Kidney (tissue), 13 donors: ENCODE measurements at regions not wholly inside any gene's neighbourhood (a gene's known extent, or its start where the extent isn't known, plus 50 kb on each side); places are given as distances from the start of the nearest gene placed in this dataset.

Experiments
- DNase-seq, 5 donors: peaks; one replicate each; pipeline ENCODE4 v3.0.0-alpha.2; 2013 to 2020
- FAIRE-seq: peaks from 2 replicates; lab custom pipeline; 2012; peaks lifted over from hg19 to GRCh38; lab: Jason Lieb, UNC
- H3K27ac ChIP-seq, 2 donors: one replicate each; pipeline ENCODE4 v1.7.0; 2013; ENCODE audit warnings: low read depth in 2 of 2, low read length in 2 of 2, inconsistent platforms in 1 of 2
- H3K27me3 ChIP-seq: one replicate; pipeline ENCODE4 v1.7.1; 2013; ENCODE audit warnings: low read length, inconsistent platforms; ENCODE audit not compliant: control insufficient read depth, insufficient read depth
- H3K36me3 ChIP-seq, 3 donors: one replicate each; pipeline versions ENCODE4 v1.7.0 to v1.7.1; 2013; ENCODE audit warnings: low read length in 3 of 3, control low read depth in 1 of 3, inconsistent platforms in 1 of 3; ENCODE audit not compliant: insufficient read depth in 3 of 3, control insufficient read depth in 2 of 3
- H3K4me1 ChIP-seq, 3 donors: one replicate each; pipeline versions ENCODE4 v1.7.0 to v1.7.1; 2013; ENCODE audit warnings: low read length in 3 of 3, inconsistent platforms in 1 of 3, low read depth in 1 of 3; ENCODE audit not compliant: control insufficient read depth in 2 of 3, insufficient read depth in 2 of 3
- H3K4me3 ChIP-seq, 3 donors: one replicate each; pipeline versions ENCODE4 v1.7.0 to v1.8.1; 2013; ENCODE audit warnings: low read length in 3 of 3, control low read depth in 1 of 3, inconsistent platforms in 1 of 3
- H3K9ac ChIP-seq, 3 donors: one replicate each; pipeline versions ENCODE4 v1.7.0 to v1.7.1; 2013; ENCODE audit warnings: low read length in 3 of 3, control low read depth in 1 of 3, inconsistent platforms in 1 of 3
- H3K9me3 ChIP-seq, 3 donors: one replicate each; pipeline versions ENCODE4 v1.7.0 to v1.7.1; 2013; ENCODE audit warnings: low read length in 3 of 3, control low read depth in 1 of 3, inconsistent platforms in 1 of 3; ENCODE audit not compliant: control insufficient read depth in 2 of 3, insufficient read depth in 1 of 3
- CTCF ChIP-seq: IDR thresholded peaks from 3 replicates; pipeline ENCODE4 v1.5.1; 2012; ENCODE audit warnings: mild to moderate bottlenecking, moderate library complexity, borderline replicate concordance; ENCODE audit not compliant: insufficient read depth; ENCODE audit errors: extremely low read depth
- intact Hi-C: fragments of 100-400 bp; cut with DNase I; formaldehyde crosslinking; loops from one replicate; pipeline ENCODE4 v1.11.1; 2022
- donor health status: control.
- donor health status: control.
- donor health status: control.
- donor health status: control.
- donor health status: control.
- donor health status: DM: yes; HTN: yes; CAD: no.
- donor health status: Normal renal cell carcinoma (clear cell type).

- Histone ChIP-seq H3K27ac (no peak overlapping the region), H3K9me3 (no peaks in the 10 kb centered on the region), H3K36me3 (no peaks in the 10 kb centered on the region), H3K27me3 (no peaks in the 10 kb centered on the region), H3K4me1 (no peaks in the 10 kb centered on the region), H3K9ac (no peak overlapping the region), H3K4me3 (no peak overlapping the region)
- DNase-seq (no peak), FAIRE-seq (no peak)
- intact Hi-C loops, result no loop called here
- no peak for TF ChIP-seq CTCF
Measured at GRCh38 chr5:26538226-26538625, 500.2 kb downstream of the CDH9 start.

- Histone ChIP-seq H3K27me3 (no peaks in the 10 kb centered on the region), H3K4me3 (no peak overlapping the region), H3K36me3 (no peaks in the 10 kb centered on the region), H3K4me1 (no peaks in the 10 kb centered on the region), H3K9me3 (no peaks in the 10 kb centered on the region), H3K27ac (no peak overlapping the region), H3K9ac (no peak overlapping the region)
- intact Hi-C loops, result no loop called here
- no peak for DNase-seq
- FAIRE-seq, result no peak
- TF ChIP-seq CTCF, result no peak
Measured at GRCh38 chr5:26535215-26535614, 503.2 kb downstream of the CDH9 start.

GRCh38 chr5:26530305-26530704 is 508.1 kb downstream of the CDH9 start:
- Histone ChIP-seq H3K4me1 (no peaks in the 10 kb centered on the region), H3K27ac (no peak overlapping the region), H3K27me3 (no peaks in the 10 kb centered on the region), H3K36me3 (no peaks in the 10 kb centered on the region), H3K4me3 (no peak overlapping the region), H3K9ac (no peak overlapping the region), H3K9me3 (no peaks in the 10 kb centered on the region)
- FAIRE-seq (no peak), DNase-seq (no peak)
- intact Hi-C loops, result no loop called here
- TF ChIP-seq CTCF, result no peak

- Histone ChIP-seq H3K4me1 (no peaks in the 10 kb centered on the region), H3K9ac (no peak overlapping the region), H3K36me3 (no peaks in the 10 kb centered on the region), H3K9me3 (no peaks in the 10 kb centered on the region), H3K27me3 (no peaks in the 10 kb centered on the region), H3K27ac (no peak overlapping the region), H3K4me3 (no peak overlapping the region)
- intact Hi-C loops, result no loop called here
- FAIRE-seq, result no peak
- no peak for DNase-seq
- no peak for TF ChIP-seq CTCF
Measured at GRCh38 chr5:26519245-26519644, 519.1 kb downstream of the CDH9 start.
